H1 (cell line): ENCODE measurements at regions not wholly inside any gene's neighbourhood (a gene's known extent, or its start where the extent isn't known, plus 50 kb on each side); places are given as distances from the start of the nearest gene placed in this dataset.

Source experiments
- ASH2L ChIP-seq: fragments of 200-600, 300-600 bp; sonication (generic); IDR thresholded peaks from one replicate; pipeline ENCODE4 v1.7.1; 2017; ENCODE audit warnings: low read length
- ATF2 ChIP-seq: IDR thresholded peaks from 2 replicates; pipeline ENCODE4 v1.6.1; 2012; ENCODE audit warnings: low read length, inconsistent platforms
- ATF3 ChIP-seq: IDR thresholded peaks from 2 replicates; pipeline ENCODE4 v1.6.1; 2011; ENCODE audit warnings: low read depth, mild to moderate bottlenecking, low read length; ENCODE audit not compliant: insufficient read depth
- CTCF ChIP-seq, 3 experiments: IDR thresholded peaks; 1 replicate in 2 of 3; 2 replicates in 1 of 3; pipeline versions ENCODE4 v1.5.1 to v1.6.1; 2011; ENCODE audit warnings: low read length in 3 of 3, mild to moderate bottlenecking in 3 of 3, inconsistent platforms in 2 of 3, low read depth in 1 of 3, moderate library complexity in 1 of 3; ENCODE audit not compliant: insufficient read depth in 1 of 3; ENCODE audit errors: control extremely low read depth in 1 of 3
- EP300 ChIP-seq, 2 experiments: IDR thresholded peaks; 1 replicate in 1 of 2; 2 replicates in 1 of 2; pipeline ENCODE4 v1.6.1; 2011 to 2012; ENCODE audit warnings: low read depth in 2 of 2, low read length in 2 of 2, mild to moderate bottlenecking in 2 of 2, borderline replicate concordance in 1 of 2, inconsistent platforms in 1 of 2, moderate library complexity in 1 of 2
- HDAC6 ChIP-seq: IDR thresholded peaks from one replicate; pipeline ENCODE4 v1.7.1; 2012; ENCODE audit warnings: low read depth, mild to moderate bottlenecking, inconsistent platforms, low read length, moderate library complexity
- JUND ChIP-seq: IDR thresholded peaks from 2 replicates; pipeline ENCODE4 v1.6.1; 2011; ENCODE audit warnings: mild to moderate bottlenecking, improper control_type of control experiment, low read length
- KDM1A ChIP-seq: fragments of 200-600, 300-600 bp; sonication (generic); IDR thresholded peaks from 2 replicates; pipeline ENCODE4 v1.7.1; 2016; ENCODE audit warnings: mild to moderate bottlenecking, low read length, borderline replicate concordance
- POLR2A ChIP-seq, 2 experiments: IDR thresholded peaks; 1 replicate in 1 of 2; 2 replicates in 1 of 2; pipeline ENCODE4 v1.6.1; 2011; ENCODE audit warnings: low read depth in 2 of 2, low read length in 2 of 2, mild to moderate bottlenecking in 2 of 2; ENCODE audit errors: control extremely low read depth in 1 of 2
- POLR2AphosphoS5 ChIP-seq: IDR thresholded peaks from 2 replicates; pipeline ENCODE4 v1.6.1; 2011; ENCODE audit warnings: low read depth, low read length
- RAD21 ChIP-seq, 2 experiments: IDR thresholded peaks in 1 of 2; conservative IDR thresholded peaks in 1 of 2; 2 replicates each; pipeline ENCODE4 v1.6.1; 2011; ENCODE audit warnings: low read depth in 2 of 2, low read length in 2 of 2, improper control_type of control experiment in 1 of 2, inconsistent platforms in 1 of 2, mild to moderate bottlenecking in 1 of 2, moderate library complexity in 1 of 2
- SIX5 ChIP-seq: IDR thresholded peaks from 2 replicates; pipeline ENCODE4 v1.6.1; 2011; ENCODE audit warnings: mild to moderate bottlenecking, low read depth, low read length
- USF2 ChIP-seq: IDR thresholded peaks from 2 replicates; pipeline ENCODE4 v1.6.1; 2011; ENCODE audit warnings: low read length, improper control_type of control experiment
- ZNF274 ChIP-seq: IDR thresholded peaks from 2 replicates; pipeline ENCODE4 v1.7.0; 2012; ENCODE audit warnings: low read length, borderline replicate concordance; ENCODE audit errors: extremely low read depth

GRCh38 chr3:44114142-44114541, 127.5 kb upstream of the TOPAZ1 start:
- TF ChIP-seq CTCF (IDR thresholded peaks at IDR 0.05; ENCODE audit: control extremely low read depth in 1 of 3, insufficient read depth in 1 of 3, low read depth in 1 of 3, low read length in 3 of 3) (peak; percentile 76 to 89 (median 85)), JUND (no peak), EP300 (IDR thresholded peaks at IDR 0.05; ENCODE audit: borderline replicate concordance in 1 of 2, low read depth in 2 of 2, low read length in 2 of 2) (no peak), KDM1A (no peak), ZNF274 (no peak), HDAC6 (no peak), USF2 (no peak), POLR2A (IDR thresholded peaks at IDR 0.05; ENCODE audit: control extremely low read depth in 1 of 2, low read depth in 2 of 2, low read length in 2 of 2) (no peak), ATF2 (no peak), SIX5 (no peak), RAD21 (IDR thresholded peaks at IDR 0.05 in 1 of 2, conservative IDR thresholded peaks at IDR 0.05 in 1 of 2; ENCODE audit: low read depth in 2 of 2, low read length in 2 of 2) (peak; percentile 75 to 84), ASH2L (no peak), ATF3 (no peak), POLR2AphosphoS5 (no peak)
